ENCODE measurements at regions not wholly inside any gene's neighbourhood (a gene's known extent, or its start where the extent isn't known, plus 50 kb on each side); places are given as distances from the start of the nearest gene placed in this dataset.

DNA sequence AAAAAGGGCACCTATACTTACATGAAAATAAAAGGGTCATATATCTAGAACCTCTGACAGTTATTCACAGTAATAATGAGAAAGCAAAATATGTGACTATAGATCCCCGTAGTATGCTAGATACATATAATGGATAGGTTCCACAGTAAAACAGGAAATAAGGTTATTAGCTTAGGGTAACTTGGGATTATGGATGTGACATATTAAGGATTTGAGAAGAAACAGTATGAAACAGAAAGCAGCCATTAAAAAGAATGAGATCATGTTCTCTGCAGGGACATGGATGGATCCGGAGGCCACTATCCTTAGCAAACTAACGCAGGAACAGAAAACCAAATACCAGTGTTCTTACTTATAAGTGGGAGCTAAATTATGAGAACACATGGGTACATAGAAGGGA is 1547.3 kb downstream of the BRINP3 start:
- no peak for TF ChIP-seq EZH2phosphoT487 (IDR thresholded peaks at IDR 0.05; ENCODE audit: unreplicated experiment)
- TF ChIP-seq, protein P1, sequence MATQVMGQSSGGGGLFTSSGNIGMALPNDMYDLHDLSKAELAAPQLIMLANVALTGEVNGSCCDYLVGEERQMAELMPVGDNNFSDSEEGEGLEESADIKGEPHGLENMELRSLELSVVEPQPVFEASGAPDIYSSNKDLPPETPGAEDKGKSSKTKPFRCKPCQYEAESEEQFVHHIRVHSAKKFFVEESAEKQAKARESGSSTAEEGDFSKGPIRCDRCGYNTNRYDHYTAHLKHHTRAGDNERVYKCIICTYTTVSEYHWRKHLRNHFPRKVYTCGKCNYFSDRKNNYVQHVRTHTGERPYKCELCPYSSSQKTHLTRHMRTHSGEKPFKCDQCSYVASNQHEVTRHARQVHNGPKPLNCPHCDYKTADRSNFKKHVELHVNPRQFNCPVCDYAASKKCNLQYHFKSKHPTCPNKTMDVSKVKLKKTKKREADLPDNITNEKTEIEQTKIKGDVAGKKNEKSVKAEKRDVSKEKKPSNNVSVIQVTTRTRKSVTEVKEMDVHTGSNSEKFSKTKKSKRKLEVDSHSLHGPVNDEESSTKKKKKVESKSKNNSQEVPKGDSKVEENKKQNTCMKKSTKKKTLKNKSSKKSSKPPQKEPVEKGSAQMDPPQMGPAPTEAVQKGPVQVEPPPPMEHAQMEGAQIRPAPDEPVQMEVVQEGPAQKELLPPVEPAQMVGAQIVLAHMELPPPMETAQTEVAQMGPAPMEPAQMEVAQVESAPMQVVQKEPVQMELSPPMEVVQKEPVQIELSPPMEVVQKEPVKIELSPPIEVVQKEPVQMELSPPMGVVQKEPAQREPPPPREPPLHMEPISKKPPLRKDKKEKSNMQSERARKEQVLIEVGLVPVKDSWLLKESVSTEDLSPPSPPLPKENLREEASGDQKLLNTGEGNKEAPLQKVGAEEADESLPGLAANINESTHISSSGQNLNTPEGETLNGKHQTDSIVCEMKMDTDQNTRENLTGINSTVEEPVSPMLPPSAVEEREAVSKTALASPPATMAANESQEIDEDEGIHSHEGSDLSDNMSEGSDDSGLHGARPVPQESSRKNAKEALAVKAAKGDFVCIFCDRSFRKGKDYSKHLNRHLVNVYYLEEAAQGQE (IDR thresholded peaks at IDR 0.05; ENCODE audit: unreplicated experiment): no peak
- TF ChIP-seq, protein P2, sequence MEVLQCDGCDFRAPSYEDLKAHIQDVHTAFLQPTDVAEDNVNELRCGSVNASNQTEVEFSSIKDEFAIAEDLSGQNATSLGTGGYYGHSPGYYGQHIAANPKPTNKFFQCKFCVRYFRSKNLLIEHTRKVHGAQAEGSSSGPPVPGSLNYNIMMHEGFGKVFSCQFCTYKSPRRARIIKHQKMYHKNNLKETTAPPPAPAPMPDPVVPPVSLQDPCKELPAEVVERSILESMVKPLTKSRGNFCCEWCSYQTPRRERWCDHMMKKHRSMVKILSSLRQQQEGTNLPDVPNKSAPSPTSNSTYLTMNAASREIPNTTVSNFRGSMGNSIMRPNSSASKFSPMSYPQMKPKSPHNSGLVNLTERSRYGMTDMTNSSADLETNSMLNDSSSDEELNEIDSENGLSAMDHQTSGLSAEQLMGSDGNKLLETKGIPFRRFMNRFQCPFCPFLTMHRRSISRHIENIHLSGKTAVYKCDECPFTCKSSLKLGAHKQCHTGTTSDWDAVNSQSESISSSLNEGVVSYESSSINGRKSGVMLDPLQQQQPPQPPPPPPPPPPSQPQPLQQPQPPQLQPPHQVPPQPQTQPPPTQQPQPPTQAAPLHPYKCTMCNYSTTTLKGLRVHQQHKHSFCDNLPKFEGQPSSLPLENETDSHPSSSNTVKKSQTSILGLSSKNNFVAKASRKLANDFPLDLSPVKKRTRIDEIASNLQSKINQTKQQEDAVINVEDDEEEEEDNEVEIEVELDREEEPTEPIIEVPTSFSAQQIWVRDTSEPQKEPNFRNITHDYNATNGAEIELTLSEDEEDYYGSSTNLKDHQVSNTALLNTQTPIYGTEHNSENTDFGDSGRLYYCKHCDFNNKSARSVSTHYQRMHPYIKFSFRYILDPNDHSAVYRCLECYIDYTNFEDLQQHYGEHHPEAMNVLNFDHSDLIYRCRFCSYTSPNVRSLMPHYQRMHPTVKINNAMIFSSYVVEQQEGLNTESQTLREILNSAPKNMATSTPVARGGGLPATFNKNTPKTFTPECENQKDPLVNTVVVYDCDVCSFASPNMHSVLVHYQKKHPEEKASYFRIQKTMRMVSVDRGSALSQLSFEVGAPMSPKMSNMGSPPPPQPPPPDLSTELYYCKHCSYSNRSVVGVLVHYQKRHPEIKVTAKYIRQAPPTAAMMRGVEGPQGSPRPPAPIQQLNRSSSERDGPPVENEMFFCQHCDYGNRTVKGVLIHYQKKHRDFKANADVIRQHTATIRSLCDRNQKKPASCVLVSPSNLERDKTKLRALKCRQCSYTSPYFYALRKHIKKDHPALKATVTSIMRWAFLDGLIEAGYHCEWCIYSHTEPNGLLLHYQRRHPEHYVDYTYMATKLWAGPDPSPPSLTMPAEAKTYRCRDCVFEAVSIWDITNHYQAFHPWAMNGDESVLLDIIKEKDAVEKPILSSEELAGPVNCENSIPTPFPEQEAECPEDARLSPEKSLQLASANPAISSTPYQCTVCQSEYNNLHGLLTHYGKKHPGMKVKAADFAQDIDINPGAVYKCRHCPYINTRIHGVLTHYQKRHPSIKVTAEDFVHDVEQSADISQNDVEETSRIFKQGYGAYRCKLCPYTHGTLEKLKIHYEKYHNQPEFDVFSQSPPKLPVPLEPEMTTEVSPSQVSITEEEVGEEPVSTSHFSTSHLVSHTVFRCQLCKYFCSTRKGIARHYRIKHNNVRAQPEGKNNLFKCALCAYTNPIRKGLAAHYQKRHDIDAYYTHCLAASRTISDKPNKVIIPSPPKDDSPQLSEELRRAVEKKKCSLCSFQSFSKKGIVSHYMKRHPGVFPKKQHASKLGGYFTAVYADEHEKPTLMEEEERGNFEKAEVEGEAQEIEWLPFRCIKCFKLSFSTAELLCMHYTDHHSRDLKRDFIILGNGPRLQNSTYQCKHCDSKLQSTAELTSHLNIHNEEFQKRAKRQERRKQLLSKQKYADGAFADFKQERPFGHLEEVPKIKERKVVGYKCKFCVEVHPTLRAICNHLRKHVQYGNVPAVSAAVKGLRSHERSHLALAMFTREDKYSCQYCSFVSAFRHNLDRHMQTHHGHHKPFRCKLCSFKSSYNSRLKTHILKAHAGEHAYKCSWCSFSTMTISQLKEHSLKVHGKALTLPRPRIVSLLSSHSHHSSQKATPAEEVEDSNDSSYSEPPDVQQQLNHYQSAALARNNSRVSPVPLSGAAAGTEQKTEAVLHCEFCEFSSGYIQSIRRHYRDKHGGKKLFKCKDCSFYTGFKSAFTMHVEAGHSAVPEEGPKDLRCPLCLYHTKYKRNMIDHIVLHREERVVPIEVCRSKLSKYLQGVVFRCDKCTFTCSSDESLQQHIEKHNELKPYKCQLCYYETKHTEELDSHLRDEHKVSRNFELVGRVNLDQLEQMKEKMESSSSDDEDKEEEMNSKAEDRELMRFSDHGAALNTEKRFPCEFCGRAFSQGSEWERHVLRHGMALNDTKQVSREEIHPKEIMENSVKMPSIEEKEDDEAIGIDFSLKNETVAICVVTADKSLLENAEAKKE (CRISPR knock-in tag; IDR thresholded peaks at IDR 0.05): no peak
- TF ChIP-seq EZH2 (IDR thresholded peaks at IDR 0.05; ENCODE audit: low read depth, unreplicated experiment): no peak
- no peak for TF ChIP-seq STAT1 (IDR thresholded peaks at IDR 0.05; ENCODE audit: unreplicated experiment)
- no peak for TF ChIP-seq ZNF331 (CRISPR knock-in tag; IDR thresholded peaks at IDR 0.05; ENCODE audit: low read depth)
- no peak for TF ChIP-seq POLR2AphosphoS5 (IDR thresholded peaks at IDR 0.05; ENCODE audit: low read depth)
- TF ChIP-seq ZNF114 (CRISPR knock-in tag; IDR thresholded peaks at IDR 0.05): no peak
- TF ChIP-seq JUNB (IDR thresholded peaks at IDR 0.05; ENCODE audit: unreplicated experiment): no peak
- Histone ChIP-seq H3K4me2 (no peak overlapping the region), H2AFZ (peak overlapping the region; percentile 40; the same call in 1 of the 2 replicates), H3K4me3 (no peak overlapping the region), H3F3A (replicated peaks; ENCODE audit: low read depth) (no peaks in the 10 kb centered on the region), H3K27ac (ENCODE audit: low read depth) (no peak overlapping the region), H3K79me2 (replicated peaks; ENCODE audit: insufficient read depth) (no peaks in the 10 kb centered on the region), H3K27me3 (ENCODE audit: insufficient read depth) (no peaks in the 10 kb centered on the region), H3K9me2 (ENCODE audit: insufficient read depth) (no peaks in the 10 kb centered on the region), H3K4me1 (ENCODE audit: insufficient read depth) (no peaks in the 10 kb centered on the region; the same call in 1 of the 2 replicates), H3K36me3 (ENCODE audit: insufficient read depth) (no peaks in the 10 kb centered on the region), H4K20me1 (replicated peaks; ENCODE audit: insufficient read depth) (no peaks in the 10 kb centered on the region)
- no peaks in the 10 kb centered on the region for H3K9me3 Mint-ChIP-seq
- no peak for DNase-seq (ENCODE audit: low spot score)
- H3K27ac Mint-ChIP-seq: no peak overlapping the region
- H3K4me3 Mint-ChIP-seq: no peak overlapping the region
- no peaks in the 10 kb centered on the region for H3K27me3 Mint-ChIP-seq (ENCODE audit: insufficient read depth, low read depth, poor library complexity)
- peaks cover 4% of the 10 kb centered on the region; the same call in 2 of the 3 replicates for H3K4me1 Mint-ChIP-seq
- no peaks in the 10 kb centered on the region for H3K36me3 Mint-ChIP-seq (ENCODE audit: low read depth)
- no peak for ATAC-seq

Data from GM23338 (cell line).